DMS114 treated with DMSO at 0.1 percent for 48 hours (cell line): ENCODE measurements at regions not wholly inside any gene's neighbourhood (a gene's known extent, or its start where the extent isn't known, plus 50 kb on each side); places are given as distances from the start of the nearest gene placed in this dataset.

Experiments used
- DNase-seq: peaks from one replicate; lab custom pipeline; 2025; ENCODE audit not compliant: unreplicated experiment; lab: John Stamatoyannopoulos, UW

GRCh38 chr4:132818091-132818490 lies 331.0 kb upstream of the PCDH10 start:
- peak; percentile 19 for DNase-seq

- no peak for DNase-seq
Observed at GRCh38 chr4:132823419-132823818, 325.7 kb upstream of the PCDH10 start.

GRCh38 chr4:132824761-132825160 lies 324.3 kb upstream of the PCDH10 start:
- no peak for DNase-seq

GRCh38 chr4:132827522-132827921 lies 321.6 kb upstream of the PCDH10 start:
- DNase-seq, result no peak

GRCh38 chr4:132838244-132838643 lies 310.9 kb upstream of the PCDH10 start:
- no peak for DNase-seq

- no peak for DNase-seq
Observed at GRCh38 chr4:132839070-132839469, 310.0 kb upstream of the PCDH10 start.

- DNase-seq, result no peak
Observed at GRCh38 chr4:132859929-132860328, 289.2 kb upstream of the PCDH10 start.

- DNase-seq, result no peak
Observed at GRCh38 chr4:132860976-132861375, 288.1 kb upstream of the PCDH10 start.

GRCh38 chr4:132863619-132864018 lies 285.5 kb upstream of the PCDH10 start:
- DNase-seq, result no peak

GRCh38 chr4:132865458-132865857 lies 283.6 kb upstream of the PCDH10 start:
- DNase-seq, result no peak

- no peak for DNase-seq
Observed at GRCh38 chr4:132865922-132866321, 283.2 kb upstream of the PCDH10 start.

GRCh38 chr4:132866616-132867015 lies 282.5 kb upstream of the PCDH10 start:
- DNase-seq, result no peak

GRCh38 chr4:132893787-132894186 lies 255.3 kb upstream of the PCDH10 start:
- no peak for DNase-seq

GRCh38 chr4:132901224-132901623 lies 247.9 kb upstream of the PCDH10 start:
- DNase-seq, result no peak

GRCh38 chr4:132910229-132910748 lies 238.8 kb upstream of the PCDH10 start:
- DNase-seq, result no peak

- no peak for DNase-seq
Observed at GRCh38 chr4:132918096-132918495, 231.0 kb upstream of the PCDH10 start.

GRCh38 chr4:132923516-132923915 lies 225.6 kb upstream of the PCDH10 start:
- DNase-seq, result no peak

GRCh38 chr4:132934911-132935310 lies 214.2 kb upstream of the PCDH10 start:
- DNase-seq, result no peak

GRCh38 chr4:132955146-132955545 lies 193.9 kb upstream of the PCDH10 start:
- no peak for DNase-seq

GRCh38 chr4:132956962-132957361 lies 192.1 kb upstream of the PCDH10 start:
- no peak for DNase-seq

- DNase-seq, result no peak
Observed at GRCh38 chr4:132958457-132959263, 190.4 kb upstream of the PCDH10 start.

GRCh38 chr4:132981611-132982010 lies 167.5 kb upstream of the PCDH10 start:
- no peak for DNase-seq

- no peak for DNase-seq
Observed at GRCh38 chr4:132982151-132982550, 166.9 kb upstream of the PCDH10 start.
